ENCODE measurements at regions not wholly inside any gene's neighbourhood (a gene's known extent, or its start where the extent isn't known, plus 50 kb on each side); places are given as distances from the start of the nearest gene placed in this dataset.

DNA sequence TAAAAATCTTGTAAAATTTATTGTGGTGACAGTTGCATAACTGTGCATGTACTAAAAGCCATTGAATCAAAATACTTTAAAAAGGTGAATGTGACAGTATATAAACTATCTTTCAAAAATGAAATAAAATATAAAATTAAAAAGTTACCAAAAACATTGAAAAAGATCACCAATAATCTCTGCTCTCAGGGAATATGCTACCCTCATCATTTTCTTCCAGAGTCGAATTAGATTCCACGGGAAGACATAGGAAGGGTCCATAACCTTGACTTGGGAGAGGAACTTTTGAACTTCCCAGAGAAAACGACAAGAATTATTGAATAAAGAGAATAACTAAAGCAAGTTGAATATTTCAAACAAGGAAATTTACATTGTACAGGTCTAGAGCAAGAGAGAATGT lies 649.5 kb downstream of the NUP35 start:
- no peak for TF ChIP-seq CTCF (conservative IDR thresholded peaks at IDR 0.05; ENCODE audit: low read depth, low read length)
- TF ChIP-seq EZH2 (IDR thresholded peaks at IDR 0.05; ENCODE audit: low read length, unreplicated experiment), result no peak
- no peak for TF ChIP-seq EZH2phosphoT487 (IDR thresholded peaks at IDR 0.05; ENCODE audit: borderline replicate concordance, low read length)
